GM18858 (cell line): ENCODE measurements at regions not wholly inside any gene's neighbourhood (a gene's known extent, or its start where the extent isn't known, plus 50 kb on each side); places are given as distances from the start of the nearest gene placed in this dataset.
"Not testable (repeated sequence)": the region's sequence is repeated elsewhere in the genome, so short reads cannot be mapped to it uniquely, and the experiment has no call there.

ENCODE experiments used
- ATAC-seq: cut with Tn5 transposase; IDR thresholded peaks from one replicate; pipeline ENCODE4 v1.9.1; 2021; ENCODE audit not compliant: unreplicated experiment

DNA sequence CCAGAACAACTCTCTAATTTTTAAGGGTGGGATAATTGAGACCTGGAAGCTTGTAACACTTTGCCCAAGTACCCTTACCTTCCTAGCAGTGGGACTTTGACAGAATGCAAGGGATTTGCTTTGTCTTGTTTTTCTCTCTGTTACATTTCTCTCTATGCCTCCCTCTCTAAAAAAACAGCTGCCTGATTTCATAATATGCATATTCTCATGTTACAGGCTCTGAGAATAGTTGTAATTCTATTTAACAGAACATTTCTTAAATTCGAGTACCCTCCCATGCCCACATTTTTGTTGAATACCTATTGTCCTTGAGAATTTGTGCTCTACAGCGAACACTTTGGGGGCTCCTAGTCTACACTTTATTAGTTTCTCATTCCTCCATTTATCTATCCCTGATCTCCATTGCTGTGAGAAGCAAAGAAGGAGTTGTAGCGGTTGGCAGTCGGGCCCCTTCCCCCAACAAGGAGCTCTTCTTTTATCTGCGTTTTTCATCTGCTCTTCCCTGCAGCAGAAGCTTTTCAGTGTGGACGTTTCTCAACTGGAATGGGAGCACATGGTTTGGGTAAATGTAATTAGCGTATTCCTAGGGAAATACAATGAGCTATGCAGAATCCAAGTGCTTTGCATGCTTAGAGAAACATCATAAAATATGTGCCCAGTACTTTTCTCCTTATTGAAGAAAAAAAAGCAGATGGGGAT is 117.7 kb upstream of the CCDC90B start:
- ATAC-seq, result no peak

DNA sequence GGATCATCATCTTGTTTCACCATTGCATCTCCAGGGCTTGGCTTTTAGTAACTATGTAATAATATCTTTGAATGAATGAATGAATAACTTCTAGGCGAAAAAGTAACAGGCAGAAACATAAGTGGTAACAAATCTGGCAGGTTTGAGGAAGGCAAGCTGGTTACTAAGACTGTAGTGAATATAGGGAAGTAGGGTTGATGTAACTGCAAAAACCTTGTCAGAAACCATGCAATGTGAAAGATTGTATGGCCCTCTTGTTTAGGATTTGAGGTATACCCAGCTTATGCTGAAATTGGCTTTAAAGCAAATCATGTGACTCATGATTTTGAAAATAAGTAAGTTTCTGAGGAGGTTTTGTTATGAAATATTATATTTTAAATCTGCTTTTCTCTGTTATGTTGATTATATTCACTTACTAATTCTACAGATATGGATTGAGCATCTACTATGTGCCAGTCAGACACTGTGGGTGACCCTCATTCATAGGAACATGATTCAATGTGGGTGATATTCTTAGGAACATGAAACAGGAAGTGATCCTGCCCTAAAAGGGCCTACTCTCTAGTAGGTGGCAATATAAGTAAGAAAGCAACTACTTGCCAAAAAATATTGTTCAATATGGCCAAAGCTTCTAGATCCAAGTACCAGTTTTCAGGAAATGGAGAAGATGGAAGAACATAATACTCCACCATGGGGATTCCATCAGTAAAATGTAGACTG is 115.5 kb upstream of the CCDC90B start:
- ATAC-seq, result peak; percentile 76

- no peak for ATAC-seq
Observed at GRCh38 chr11:83394331-83394730, 108.2 kb upstream of the CCDC90B start.

- ATAC-seq, result no peak
Observed at GRCh38 chr11:83392556-83392955, 106.4 kb upstream of the CCDC90B start.

- no peak for ATAC-seq
Observed at GRCh38 chr11:83389975-83390374, 103.8 kb upstream of the CCDC90B start.

DNA sequence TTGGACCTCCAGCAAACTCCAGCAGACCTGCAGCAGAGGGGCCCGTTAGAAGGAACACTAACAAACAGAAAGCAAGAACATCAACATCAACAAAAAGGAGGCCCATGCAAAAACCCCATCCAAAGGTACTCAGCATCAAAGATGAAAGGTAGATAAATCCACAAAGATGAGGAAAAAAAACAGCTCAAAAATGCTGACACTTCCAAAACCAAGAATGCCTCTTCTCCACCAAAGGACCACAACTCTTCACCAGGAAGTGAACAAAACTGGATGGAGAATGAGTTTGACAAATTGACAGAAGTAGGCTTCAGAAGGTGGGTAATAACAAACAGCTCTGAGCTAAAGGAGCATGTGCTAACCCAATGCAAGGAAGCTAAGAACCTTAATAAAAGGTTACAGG is 97.7 kb upstream of the CCDC90B start:
- ATAC-seq, result not testable (repeated sequence)

GRCh38 chr11:83374311-83374710 is 88.1 kb upstream of the CCDC90B start:
- no peak for ATAC-seq

DNA sequence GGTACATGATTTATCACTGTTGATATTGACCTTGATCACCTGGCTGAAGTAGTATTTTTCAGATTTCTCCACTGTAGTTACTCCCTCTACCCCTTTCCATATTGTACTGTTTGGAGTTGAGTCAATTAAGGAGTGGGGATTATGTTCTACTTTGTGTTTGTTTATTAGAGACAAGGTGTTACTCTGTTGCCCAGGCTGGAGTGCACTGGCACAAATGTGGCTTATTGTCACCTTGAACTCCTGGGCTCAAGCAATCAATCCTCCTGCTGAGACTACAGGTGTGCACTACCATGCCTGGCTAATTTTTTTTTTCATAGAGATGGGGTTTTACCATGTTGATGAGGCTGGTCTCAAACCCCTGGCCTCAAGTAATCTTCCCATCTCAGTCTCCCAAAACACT is 85.3 kb upstream of the CCDC90B start:
- ATAC-seq, result no peak

DNA sequence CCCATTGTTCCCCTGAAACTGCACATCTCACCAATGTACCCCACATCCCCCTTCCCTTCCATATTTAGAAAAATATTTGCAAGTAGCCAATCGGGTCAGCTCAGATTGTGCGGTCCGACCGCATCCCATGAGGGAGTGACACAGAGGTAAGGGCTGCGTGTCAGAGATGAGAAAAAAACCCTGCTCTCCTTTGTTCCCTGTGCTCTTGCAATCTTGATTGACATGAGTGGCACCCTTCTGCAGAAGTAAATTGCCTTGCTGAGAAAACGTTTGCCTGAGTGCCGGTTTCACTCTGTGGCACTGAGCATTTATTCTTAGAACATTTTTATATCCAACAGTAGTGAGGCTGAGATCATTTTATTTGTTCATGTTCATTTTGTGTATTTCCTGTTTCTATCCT is 81.6 kb upstream of the CCDC90B start:
- no peak for ATAC-seq

- ATAC-seq, result no peak
Observed at GRCh38 chr11:83364500-83365045, 78.4 kb upstream of the CCDC90B start.

GRCh38 chr11:83363312-83363711 is 77.1 kb upstream of the CCDC90B start:
- ATAC-seq, result no peak

DNA sequence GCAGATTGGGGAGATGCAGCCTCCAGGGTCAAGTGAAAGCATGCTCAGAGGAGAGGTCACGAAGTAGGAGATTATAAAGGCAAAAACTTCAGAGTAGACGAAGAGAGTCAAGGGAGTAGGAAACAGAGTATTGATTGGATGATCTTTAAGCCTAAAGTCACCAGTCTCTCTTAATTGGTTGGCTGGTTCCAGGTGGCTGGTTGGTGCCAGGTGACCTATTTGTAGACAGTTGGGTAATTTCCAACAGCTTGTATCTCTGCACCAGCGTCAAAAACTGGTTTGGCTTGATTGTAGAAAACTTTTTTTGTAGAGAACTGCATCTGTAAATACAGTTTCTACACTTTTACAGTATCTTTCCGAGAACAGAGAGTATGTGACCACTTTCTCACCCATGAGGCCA is 75.7 kb upstream of the CCDC90B start:
- ATAC-seq, result no peak

DNA sequence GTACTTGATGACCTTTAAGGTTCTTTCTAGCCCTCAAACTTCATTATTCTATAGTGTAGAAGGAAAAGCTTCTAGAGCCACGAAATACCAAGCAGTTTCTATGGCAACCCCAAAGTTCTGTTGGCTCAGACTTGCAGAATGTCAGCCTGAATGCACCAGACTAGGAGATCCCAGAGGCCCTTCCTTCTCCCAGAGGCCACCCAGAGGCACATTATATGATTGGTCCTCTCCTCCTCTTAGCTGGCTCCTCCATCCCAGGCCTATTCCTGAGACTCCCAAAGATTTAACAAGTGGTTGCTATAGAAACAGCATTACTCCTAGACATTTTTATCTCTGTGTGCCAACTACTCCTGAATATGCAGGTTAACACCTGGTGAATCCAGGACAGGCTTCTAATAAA is 69.2 kb upstream of the CCDC90B start:
- no peak for ATAC-seq

DNA sequence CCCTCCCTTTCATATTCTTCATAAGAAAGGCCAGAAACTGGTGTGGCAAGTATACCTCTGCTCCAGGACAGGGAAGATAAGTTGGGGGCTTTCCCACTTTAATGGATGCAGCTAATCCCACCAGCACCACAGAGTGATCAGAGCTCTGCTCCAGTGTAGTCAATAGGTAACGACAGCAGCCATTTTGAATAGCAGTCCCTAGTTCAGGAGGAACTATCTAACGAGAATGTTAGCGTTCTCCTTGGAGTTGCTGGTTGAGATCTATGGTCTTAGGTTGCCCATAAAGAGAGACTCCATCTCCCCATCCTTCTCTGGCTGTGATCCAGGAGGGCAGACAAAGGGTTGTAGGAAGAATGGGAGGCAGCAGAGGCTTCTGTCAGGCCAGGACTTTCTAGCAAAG is 64.0 kb upstream of the CCDC90B start:
- ATAC-seq, result no peak

GRCh38 chr11:83349296-83349695 is 63.1 kb upstream of the CCDC90B start:
- ATAC-seq, result no peak

GRCh38 chr11:83346706-83347105 is 60.5 kb upstream of the CCDC90B start:
- ATAC-seq, result not testable (repeated sequence)

GRCh38 chr11:83344521-83344920 is 58.4 kb upstream of the CCDC90B start:
- not testable (repeated sequence) for ATAC-seq

GRCh38 chr11:83336993-83337392 is 50.8 kb upstream of the CCDC90B start:
- ATAC-seq, result no peak
